Stomach (tissue), 4 donors: ENCODE measurements at regions not wholly inside any gene's neighbourhood (a gene's known extent, or its start where the extent isn't known, plus 50 kb on each side); places are given as distances from the start of the nearest gene placed in this dataset.
"Not testable (repeated sequence)": the region's sequence is repeated elsewhere in the genome, so short reads cannot be mapped to it uniquely, and the experiment has no call there.

Experiments
- EP300 ChIP-seq: sonication (generic); formaldehyde crosslinking; IDR thresholded peaks from one replicate; pipeline ENCODE4 v1.6.1; 2017; ENCODE audit warnings: antibody characterized with exemption
- POLR2A ChIP-seq, 4 donors: fragments of 450-650 bp; IDR thresholded peaks; one replicate each; pipeline ENCODE4 v1.6.1; 2016; ENCODE audit warnings: antibody characterized with exemption in 4 of 4, control low read depth in 2 of 4, mild to moderate bottlenecking in 1 of 4, moderate library complexity in 1 of 4
- POLR2AphosphoS5 ChIP-seq, 3 donors: sonication (generic); formaldehyde crosslinking; IDR thresholded peaks; one replicate each; pipeline ENCODE4 v1.6.1; 2016; ENCODE audit warnings: antibody characterized with exemption in 3 of 3
- TF ChIP-seq, protein P1 (sequence below), 7 experiments: fragments of 450-650 bp in 4 of 7; fragments of 200-600 bp in 3 of 7; sonication (generic) in 3 of 7; IDR thresholded peaks; one replicate each; pipeline ENCODE4 v1.5.1; 2016 to 2019; ENCODE audit warnings: antibody characterized with exemption in 7 of 7, control low read depth in 2 of 7, mild to moderate bottlenecking in 1 of 7

DNA sequence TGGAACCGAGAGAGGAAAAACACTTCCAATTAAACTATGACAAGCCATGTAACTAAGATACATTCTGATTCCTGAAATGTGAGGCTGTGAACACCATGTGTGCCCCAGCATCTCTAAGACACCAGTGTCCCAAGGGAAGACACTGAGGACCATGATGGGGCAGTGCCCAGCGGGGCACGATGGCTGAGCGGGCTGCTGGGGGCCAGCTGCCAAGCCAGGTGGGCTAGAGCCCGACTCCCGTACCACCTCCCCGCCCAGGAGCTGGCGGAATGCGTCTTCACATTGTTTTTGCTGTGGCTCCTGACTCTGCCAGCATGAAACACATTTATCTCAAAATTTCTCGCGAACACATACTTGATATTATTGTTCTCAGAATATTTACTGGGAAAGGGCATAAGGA, 202.4 kb downstream of the RTP5 start:
- not testable (repeated sequence) for TF ChIP-seq POLR2A (IDR thresholded peaks at IDR 0.05); POLR2AphosphoS5 (IDR thresholded peaks at IDR 0.05); EP300
- TF ChIP-seq, protein P1, sequence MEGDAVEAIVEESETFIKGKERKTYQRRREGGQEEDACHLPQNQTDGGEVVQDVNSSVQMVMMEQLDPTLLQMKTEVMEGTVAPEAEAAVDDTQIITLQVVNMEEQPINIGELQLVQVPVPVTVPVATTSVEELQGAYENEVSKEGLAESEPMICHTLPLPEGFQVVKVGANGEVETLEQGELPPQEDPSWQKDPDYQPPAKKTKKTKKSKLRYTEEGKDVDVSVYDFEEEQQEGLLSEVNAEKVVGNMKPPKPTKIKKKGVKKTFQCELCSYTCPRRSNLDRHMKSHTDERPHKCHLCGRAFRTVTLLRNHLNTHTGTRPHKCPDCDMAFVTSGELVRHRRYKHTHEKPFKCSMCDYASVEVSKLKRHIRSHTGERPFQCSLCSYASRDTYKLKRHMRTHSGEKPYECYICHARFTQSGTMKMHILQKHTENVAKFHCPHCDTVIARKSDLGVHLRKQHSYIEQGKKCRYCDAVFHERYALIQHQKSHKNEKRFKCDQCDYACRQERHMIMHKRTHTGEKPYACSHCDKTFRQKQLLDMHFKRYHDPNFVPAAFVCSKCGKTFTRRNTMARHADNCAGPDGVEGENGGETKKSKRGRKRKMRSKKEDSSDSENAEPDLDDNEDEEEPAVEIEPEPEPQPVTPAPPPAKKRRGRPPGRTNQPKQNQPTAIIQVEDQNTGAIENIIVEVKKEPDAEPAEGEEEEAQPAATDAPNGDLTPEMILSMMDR (IDR thresholded peaks at IDR 0.05) = not testable (repeated sequence)
